ENCODE measurements at regions not wholly inside any gene's neighbourhood (a gene's known extent, or its start where the extent isn't known, plus 50 kb on each side); places are given as distances from the start of the nearest gene placed in this dataset.

- no peak for TF ChIP-seq PATZ1 (CRISPR knock-in tag; IDR thresholded peaks at IDR 0.05; ENCODE audit: borderline replicate concordance)
- TF ChIP-seq ZFP3 (CRISPR knock-in tag; IDR thresholded peaks at IDR 0.05), result no peak
- no peak for TF ChIP-seq CSRNP3 (CRISPR knock-in tag; IDR thresholded peaks at IDR 0.05)
- no peak for TF ChIP-seq GLIS3 (CRISPR knock-in tag; IDR thresholded peaks at IDR 0.05)
- TF ChIP-seq POU6F1 (CRISPR knock-in tag; IDR thresholded peaks at IDR 0.05; ENCODE audit: borderline replicate concordance, low read depth), result no peak
- no peak for TF ChIP-seq CREB5 (CRISPR knock-in tag; IDR thresholded peaks at IDR 0.05; ENCODE audit: low read depth)
Measured at GRCh38 chr13:59367904-59368303, 795.8 kb downstream of the DIAPH3 start.

Measured in SK-N-SH treated with all-trans-retinoic acid at 6 μM for 48 hours (cell line).